Left cardiac atrium (tissue), 4 donors: ENCODE measurements at regions not wholly inside any gene's neighbourhood (a gene's known extent, or its start where the extent isn't known, plus 50 kb on each side); places are given as distances from the start of the nearest gene placed in this dataset.

Experiments
- ATAC-seq, 2 donors: fragments of 200-7000 bp; cut with Tn5 transposase; one replicate each; pipeline ENCODE4 v1.9.1; 2020; ENCODE audit warnings: mild to moderate bottlenecking in 2 of 2, moderate library complexity in 2 of 2
- DNase-seq: peaks from one replicate; pipeline ENCODE4 v3.0.0-alpha.2; 2020
- intact Hi-C, 2 donors: fragments of 100-400 bp; cut with DNase I; formaldehyde crosslinking; loops; one replicate each; pipeline versions ENCODE4 v1.14.1 to v1.15.1; 2022 to 2023
- donor health status: DM: no; HTN: yes; CAD: no.
- donor health status: DM: no; HTN: yes; CAD: no; lungs with severe emphysema.
- donor health status: DM: yes; HTN: yes; CAD: no.
- donor health status: Dilated cardiomyopathy.

DNA sequence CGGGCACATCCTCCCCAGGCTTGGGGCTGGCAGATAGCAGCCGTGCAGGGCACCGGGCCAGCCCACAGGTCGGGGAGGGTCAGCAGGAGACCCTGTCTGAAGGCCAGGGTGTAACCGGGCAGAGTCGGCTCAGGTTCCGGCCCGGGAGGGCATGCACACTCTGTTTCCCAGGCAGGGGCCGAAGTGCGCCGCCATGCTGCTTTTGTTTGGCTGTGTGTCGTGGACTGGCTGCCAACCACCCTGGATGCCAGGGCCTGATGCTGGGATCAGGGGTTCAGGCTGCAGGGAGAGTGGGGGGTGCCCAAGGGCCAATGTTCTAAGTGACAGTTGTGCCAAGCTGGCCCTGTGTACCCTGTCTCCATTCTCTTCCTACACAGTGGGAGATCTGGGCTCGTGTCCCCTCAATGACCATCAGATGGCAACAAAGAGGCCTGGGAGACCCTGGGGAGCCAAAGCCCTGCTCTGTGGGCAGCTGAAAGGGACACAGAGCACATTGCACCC lies 120.9 kb upstream of the B3GAT1 start:
- ATAC-seq, result no peak
- intact Hi-C loops, result no loop called here

GRCh38 chr11:134532131-134532920 lies 120.3 kb upstream of the B3GAT1 start:
- intact Hi-C loops, result no loop called here
- ATAC-seq (no peak), DNase-seq (no peak)

More for the DNA sequence above, 120.9 kb upstream of the B3GAT1 start:
- DNase-seq, result no peak

DNA sequence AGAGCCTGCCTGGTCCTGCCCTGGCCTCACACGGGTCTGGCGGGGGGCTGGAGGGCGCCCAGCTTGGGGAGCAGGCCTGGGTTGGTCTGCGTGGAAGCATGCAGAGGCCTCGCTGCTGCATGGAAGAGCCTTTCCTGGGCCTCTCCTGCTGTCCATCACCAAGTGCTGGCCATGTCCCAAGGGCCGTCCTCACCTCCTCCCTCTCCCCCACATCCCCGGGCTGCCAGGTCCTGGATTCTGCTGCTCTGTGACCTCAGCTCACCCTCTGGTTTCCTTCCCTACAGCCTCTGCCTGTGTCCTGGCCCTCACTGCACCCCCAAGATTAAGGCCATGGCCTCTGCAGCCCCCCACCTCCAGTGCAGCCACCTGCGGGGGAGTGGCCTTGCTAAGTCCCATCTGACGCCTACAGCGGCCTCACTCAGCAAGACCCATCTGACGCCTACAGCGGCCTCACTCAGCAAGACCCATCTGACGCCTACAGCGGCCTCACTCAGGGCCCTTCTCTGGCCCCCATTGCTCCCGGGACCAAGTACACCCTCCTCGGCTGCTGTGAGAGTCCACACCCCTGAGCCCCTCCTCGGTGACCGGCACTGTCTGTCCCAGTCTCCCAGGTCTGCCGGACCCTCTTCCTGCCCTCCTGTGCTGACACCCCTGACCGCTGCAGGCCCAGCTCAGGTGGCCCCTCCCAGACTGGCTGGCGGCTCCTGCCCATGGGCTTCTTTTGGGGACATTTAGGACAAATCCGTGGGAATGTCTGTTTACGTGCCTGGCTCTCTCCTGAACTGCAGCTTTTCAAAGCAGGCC lies 119.5 kb upstream of the B3GAT1 start:
- intact Hi-C loops, result no loop called here
- peak in 1 of 2 donors; percentile 59 for ATAC-seq
- DNase-seq, result no peak

DNA sequence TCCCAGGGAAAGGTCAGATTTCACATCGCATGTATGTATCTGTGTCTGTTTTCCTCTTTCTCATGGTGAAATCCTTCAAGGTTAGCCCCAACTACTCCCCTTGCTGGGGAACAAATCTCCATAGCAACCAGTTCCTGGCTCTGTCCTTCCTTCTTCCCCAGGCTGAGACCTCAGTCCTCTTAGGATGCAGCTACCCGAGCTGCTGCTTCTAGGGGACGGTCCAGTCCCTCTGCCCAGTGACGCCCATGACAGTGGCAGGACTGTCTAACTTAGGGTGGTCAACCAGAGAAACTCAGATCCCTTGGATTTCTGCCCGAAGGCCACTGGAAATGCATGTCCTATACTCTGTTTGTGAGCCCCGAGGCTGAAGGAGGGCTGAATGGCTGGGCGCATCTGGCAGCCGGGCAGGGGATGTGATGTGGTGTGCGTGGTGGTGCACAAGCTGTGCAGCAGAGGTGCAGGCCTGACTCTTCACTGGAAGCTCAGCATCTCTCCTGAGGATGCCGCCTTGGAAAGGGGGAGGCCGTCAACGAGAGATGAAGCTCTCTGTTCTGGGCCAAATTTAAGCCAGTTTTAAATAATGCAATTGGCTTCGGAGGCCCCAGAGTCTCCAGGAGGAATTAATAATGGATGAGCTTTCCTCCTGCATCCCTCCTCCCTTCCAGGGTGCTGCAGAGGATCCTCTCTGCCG lies 118.7 kb upstream of the B3GAT1 start:
- ATAC-seq (no peak), DNase-seq (no peak)
- intact Hi-C loops, result no loop called here

GRCh38 chr11:134529212-134530096 lies 117.4 kb upstream of the B3GAT1 start:
- intact Hi-C loops, result no loop called here
- ATAC-seq, result no peak
- no peak for DNase-seq

DNA sequence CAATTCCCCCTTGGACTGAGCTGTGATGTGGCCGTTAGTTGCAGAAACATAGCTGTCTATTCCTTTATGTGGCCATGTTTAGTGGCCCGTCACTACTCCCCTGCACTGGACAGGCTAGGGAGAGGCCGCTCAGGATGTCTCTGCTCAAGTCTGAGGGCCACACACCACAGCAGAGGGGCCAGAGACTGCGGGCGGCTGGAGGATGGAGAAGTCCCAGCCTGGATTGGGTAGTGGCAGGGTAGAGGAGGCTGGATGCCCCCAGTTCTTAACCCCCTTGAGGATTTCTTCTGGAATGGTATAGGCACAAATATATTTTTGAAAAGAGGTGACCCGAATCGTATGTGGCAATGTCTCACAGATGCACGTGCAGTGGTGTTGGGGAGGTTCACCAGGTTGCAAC lies 116.4 kb upstream of the B3GAT1 start:
- intact Hi-C loops, result no loop called here
- DNase-seq, result no peak

GRCh38 chr11:134527382-134528243 lies 115.6 kb upstream of the B3GAT1 start:
- DNase-seq (no peak), ATAC-seq (no peak)
- intact Hi-C loops, result no loop called here

More for the DNA sequence above, 116.4 kb upstream of the B3GAT1 start:
- no peak for ATAC-seq

GRCh38 chr11:134524896-134525845 lies 113.1 kb upstream of the B3GAT1 start:
- ATAC-seq (no peak), DNase-seq (no peak)
- intact Hi-C loops, result no loop called here

DNA sequence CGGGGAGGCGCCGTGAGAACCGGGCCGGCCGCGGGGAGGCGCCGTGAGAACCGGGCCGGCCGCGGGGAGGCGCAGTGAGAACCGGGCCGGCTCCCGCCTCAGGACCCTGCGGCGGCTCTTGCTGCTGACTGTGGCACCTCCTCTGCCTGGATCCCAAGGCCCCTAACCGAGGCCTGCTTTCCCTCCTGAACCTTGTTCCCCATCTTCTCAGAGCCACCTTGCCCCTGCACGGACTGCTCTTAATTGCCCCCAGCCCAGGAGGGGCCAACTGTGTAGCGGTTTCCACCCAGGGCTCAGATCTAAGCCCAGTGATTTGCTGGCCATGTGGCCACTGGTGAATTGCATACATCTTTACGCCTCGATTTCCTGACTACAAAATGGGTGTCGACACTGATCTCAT lies 112.2 kb upstream of the B3GAT1 start:
- ATAC-seq (no peak), DNase-seq (no peak)
- intact Hi-C loops, result no loop called here

- ATAC-seq, result no peak
- DNase-seq, result no peak
- intact Hi-C loops, result no loop called here
Observed at GRCh38 chr11:134522782-134523570, 110.9 kb upstream of the B3GAT1 start.

- intact Hi-C loops, result no loop called here
- DNase-seq (no peak), ATAC-seq (no peak)
Observed at GRCh38 chr11:134521452-134522289, 109.6 kb upstream of the B3GAT1 start.

DNA sequence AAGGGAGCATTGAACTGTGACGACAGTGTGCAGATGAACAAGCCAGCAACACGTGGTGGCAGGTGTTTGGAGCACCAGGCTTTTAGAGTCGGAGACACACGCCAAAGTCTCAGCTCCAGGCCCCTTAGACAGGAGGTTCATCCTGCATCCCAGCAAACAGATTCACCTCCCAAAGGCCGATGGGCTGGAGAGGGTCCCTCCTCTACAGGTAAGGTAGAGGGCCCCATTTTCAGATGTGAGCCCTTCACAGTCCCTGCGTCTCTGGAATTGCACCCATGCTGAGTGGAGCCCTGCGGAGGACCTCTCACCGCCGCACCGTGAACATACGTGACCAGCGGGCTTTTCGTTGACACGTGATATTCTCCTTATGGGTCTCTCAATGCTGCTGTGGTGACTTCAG lies 109.0 kb upstream of the B3GAT1 start:
- DNase-seq (no peak), ATAC-seq (no peak)
- intact Hi-C loops, result no loop called here

- ATAC-seq (peak in 1 of 2 donors; percentile 19), DNase-seq (no peak)
- intact Hi-C loops, result no loop called here
Observed at GRCh38 chr11:134519788-134520187, 107.7 kb upstream of the B3GAT1 start.

- intact Hi-C loops, result no loop called here
- DNase-seq (no peak), ATAC-seq (no peak)
Observed at GRCh38 chr11:134519390-134519750, 107.3 kb upstream of the B3GAT1 start.
